Osteoblast (primary cell): ENCODE measurements at regions not wholly inside any gene's neighbourhood (a gene's known extent, or its start where the extent isn't known, plus 50 kb on each side); places are given as distances from the start of the nearest gene placed in this dataset.
"Not testable (repeated sequence)": the region's sequence is repeated elsewhere in the genome, so short reads cannot be mapped to it uniquely, and the experiment has no call there.

Source experiments
- DNase-seq: peaks from one replicate; pipeline ENCODE4 v3.0.0; 2011; ENCODE audit warnings: low spot score, mixed read lengths; ENCODE audit not compliant: insufficient read length; ENCODE audit errors: missing footprints
- H2AFZ ChIP-seq: 2 replicates; pipeline ENCODE4 v1.6.0; 2011; ENCODE audit warnings: mild to moderate bottlenecking, low read length
- H3K27ac ChIP-seq: 2 replicates; pipeline ENCODE4 v1.5.1; 2011; ENCODE audit warnings: mild to moderate bottlenecking, low read depth, low read length, moderate library complexity
- H3K27me3 ChIP-seq: 2 replicates; pipeline ENCODE4 v1.6.0; 2012; ENCODE audit warnings: mild to moderate bottlenecking, control low read depth, inconsistent platforms, low read length, moderate library complexity; ENCODE audit not compliant: insufficient read depth
- H3K36me3 ChIP-seq: 2 replicates; pipeline ENCODE4 v1.5.1; 2011; ENCODE audit warnings: mild to moderate bottlenecking, low read length, control low read depth, moderate library complexity; ENCODE audit not compliant: insufficient read depth
- H3K4me1 ChIP-seq: 2 replicates; pipeline ENCODE4 v1.5.1; 2011; ENCODE audit warnings: mild to moderate bottlenecking, low read length, control low read depth, moderate library complexity; ENCODE audit not compliant: insufficient read depth
- H3K4me2 ChIP-seq: 2 replicates; pipeline ENCODE4 v1.6.0; 2011; ENCODE audit warnings: mild to moderate bottlenecking, low read length; ENCODE audit not compliant: insufficient read depth
- H3K4me3 ChIP-seq: fragments of 200-600 bp; sonication (generic); 3 replicates; pipeline ENCODE4 v1.5.1; 2012; ENCODE audit warnings: mild to moderate bottlenecking, low read length, inconsistent platforms; ENCODE audit not compliant: insufficient read depth
- H3K79me2 ChIP-seq: 2 replicates; pipeline ENCODE4 v1.6.0; 2012; ENCODE audit warnings: mild to moderate bottlenecking, low read length, control low read depth, inconsistent platforms; ENCODE audit not compliant: insufficient read depth
- H3K9me3 ChIP-seq: 2 replicates; pipeline ENCODE4 v1.5.1; 2011; ENCODE audit warnings: low read depth, low read length, control low read depth
- H4K20me1 ChIP-seq: 2 replicates; pipeline ENCODE4 v1.6.0; 2012; ENCODE audit warnings: mild to moderate bottlenecking, low read length, control low read depth; ENCODE audit not compliant: insufficient read depth
- TF ChIP-seq, protein P1 (sequence below): IDR thresholded peaks from 2 replicates; pipeline ENCODE4 v1.5.1; 2011; ENCODE audit warnings: mild to moderate bottlenecking, low read depth, low read length, moderate library complexity; ENCODE audit errors: extremely low read depth

DNA sequence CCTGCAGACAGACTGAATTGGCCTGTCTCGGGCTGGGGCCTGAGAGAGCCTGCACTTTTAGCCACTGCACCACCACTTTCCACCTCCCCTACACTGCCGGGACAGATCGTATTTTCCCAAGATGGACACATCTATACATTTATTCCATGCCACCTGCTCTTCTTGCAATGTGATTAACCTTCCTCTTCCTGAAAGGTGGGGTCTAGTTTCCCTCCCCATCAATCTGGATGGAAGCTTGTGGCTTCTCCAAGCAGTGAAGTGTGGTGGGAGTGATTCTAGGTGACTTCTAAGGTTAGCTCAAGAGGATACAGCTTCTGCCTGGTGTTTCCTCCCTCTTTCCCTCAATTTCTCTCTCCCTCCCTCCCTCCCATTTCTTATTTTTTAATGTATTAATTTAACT is 143.7 kb downstream of the GPCPD1 start:
- Histone ChIP-seq H3K27me3 (no peaks in the 10 kb centered on the region), H3K79me2 (no peaks in the 10 kb centered on the region), H2AFZ (no peak overlapping the region), H3K4me1 (no peaks in the 10 kb centered on the region), H3K4me3 (no peak overlapping the region), H3K9me3 (no peaks in the 10 kb centered on the region), H3K27ac (no peak overlapping the region), H3K36me3 (no peaks in the 10 kb centered on the region), H4K20me1 (no peaks in the 10 kb centered on the region), H3K4me2 (no peak overlapping the region)
- DNase-seq, result no peak
- TF ChIP-seq, protein P1, sequence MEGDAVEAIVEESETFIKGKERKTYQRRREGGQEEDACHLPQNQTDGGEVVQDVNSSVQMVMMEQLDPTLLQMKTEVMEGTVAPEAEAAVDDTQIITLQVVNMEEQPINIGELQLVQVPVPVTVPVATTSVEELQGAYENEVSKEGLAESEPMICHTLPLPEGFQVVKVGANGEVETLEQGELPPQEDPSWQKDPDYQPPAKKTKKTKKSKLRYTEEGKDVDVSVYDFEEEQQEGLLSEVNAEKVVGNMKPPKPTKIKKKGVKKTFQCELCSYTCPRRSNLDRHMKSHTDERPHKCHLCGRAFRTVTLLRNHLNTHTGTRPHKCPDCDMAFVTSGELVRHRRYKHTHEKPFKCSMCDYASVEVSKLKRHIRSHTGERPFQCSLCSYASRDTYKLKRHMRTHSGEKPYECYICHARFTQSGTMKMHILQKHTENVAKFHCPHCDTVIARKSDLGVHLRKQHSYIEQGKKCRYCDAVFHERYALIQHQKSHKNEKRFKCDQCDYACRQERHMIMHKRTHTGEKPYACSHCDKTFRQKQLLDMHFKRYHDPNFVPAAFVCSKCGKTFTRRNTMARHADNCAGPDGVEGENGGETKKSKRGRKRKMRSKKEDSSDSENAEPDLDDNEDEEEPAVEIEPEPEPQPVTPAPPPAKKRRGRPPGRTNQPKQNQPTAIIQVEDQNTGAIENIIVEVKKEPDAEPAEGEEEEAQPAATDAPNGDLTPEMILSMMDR, result no peak

DNA sequence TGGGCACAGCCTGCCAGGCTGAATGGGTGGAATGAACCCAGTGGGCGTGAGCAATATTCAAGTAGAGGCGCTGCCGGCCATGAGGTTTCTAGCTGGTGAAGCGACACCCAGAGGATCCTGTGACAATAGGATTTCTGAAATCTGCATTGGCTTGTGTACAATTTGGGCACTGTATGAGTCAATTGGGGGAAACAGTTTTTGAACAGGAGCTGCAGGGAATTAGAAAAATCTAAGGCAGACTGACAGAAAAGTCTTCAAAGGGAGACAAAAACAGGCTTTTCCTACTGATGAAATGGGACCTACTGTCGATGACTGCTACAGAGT is 145.2 kb downstream of the GPCPD1 start:
- Histone ChIP-seq H3K36me3 (no peaks in the 10 kb centered on the region), H3K79me2 (no peaks in the 10 kb centered on the region), H3K9me3 (no peaks in the 10 kb centered on the region), H3K27ac (no peak overlapping the region), H3K4me1 (no peaks in the 10 kb centered on the region), H3K4me3 (no peak overlapping the region), H3K4me2 (no peak overlapping the region), H4K20me1 (no peaks in the 10 kb centered on the region), H2AFZ (no peak overlapping the region), H3K27me3 (no peaks in the 10 kb centered on the region)
- DNase-seq, result no peak
- TF ChIP-seq, protein P1, result no peak

DNA sequence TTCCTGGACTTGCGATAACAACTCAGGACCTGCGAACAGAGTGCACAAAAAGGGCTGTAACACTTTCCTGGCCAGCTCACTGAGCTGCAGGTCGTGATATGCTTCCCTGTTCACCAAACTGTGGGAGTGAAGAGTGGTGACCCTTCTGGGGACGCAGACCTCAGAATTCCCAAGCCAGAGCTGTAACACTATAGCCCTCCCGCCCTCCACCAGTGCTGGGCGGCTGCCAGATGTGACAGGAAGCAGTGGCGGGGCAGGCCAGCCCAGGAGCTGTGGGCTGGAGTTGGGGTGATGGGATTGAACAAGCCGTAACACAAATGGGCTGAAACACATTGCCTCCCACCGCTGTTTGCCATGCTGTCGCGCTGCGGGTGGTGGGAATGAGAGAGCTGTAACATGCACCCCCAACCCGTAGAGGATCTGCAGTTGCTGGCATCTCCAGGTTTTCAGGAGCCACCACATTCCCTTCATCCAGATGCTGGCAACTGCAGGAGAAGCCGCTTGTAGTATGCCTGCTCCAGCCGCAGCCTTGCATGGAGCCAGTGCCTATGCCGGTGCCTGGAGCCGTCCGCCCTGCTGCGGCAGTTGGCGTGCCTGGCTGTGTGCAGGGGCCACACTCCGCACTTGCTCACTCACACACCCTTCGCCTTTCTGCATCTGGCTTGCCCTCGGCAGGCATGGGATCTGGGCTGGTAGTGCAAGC is 145.8 kb downstream of the GPCPD1 start:
- H3K9me3 ChIP-seq, result no peaks in the 10 kb centered on the region
- no peaks in the 10 kb centered on the region for H3K27me3 ChIP-seq
- no peaks in the 10 kb centered on the region for H3K4me1 ChIP-seq
- no peak for DNase-seq
- no peaks in the 10 kb centered on the region for H4K20me1 ChIP-seq
- no peak overlapping the region for H2AFZ ChIP-seq
- no peak overlapping the region for H3K4me3 ChIP-seq
- H3K79me2 ChIP-seq, result no peaks in the 10 kb centered on the region
- H3K36me3 ChIP-seq, result no peaks in the 10 kb centered on the region
- TF ChIP-seq, protein P1, result no peak
- H3K4me2 ChIP-seq, result no peak overlapping the region
- no peak overlapping the region for H3K27ac ChIP-seq

DNA sequence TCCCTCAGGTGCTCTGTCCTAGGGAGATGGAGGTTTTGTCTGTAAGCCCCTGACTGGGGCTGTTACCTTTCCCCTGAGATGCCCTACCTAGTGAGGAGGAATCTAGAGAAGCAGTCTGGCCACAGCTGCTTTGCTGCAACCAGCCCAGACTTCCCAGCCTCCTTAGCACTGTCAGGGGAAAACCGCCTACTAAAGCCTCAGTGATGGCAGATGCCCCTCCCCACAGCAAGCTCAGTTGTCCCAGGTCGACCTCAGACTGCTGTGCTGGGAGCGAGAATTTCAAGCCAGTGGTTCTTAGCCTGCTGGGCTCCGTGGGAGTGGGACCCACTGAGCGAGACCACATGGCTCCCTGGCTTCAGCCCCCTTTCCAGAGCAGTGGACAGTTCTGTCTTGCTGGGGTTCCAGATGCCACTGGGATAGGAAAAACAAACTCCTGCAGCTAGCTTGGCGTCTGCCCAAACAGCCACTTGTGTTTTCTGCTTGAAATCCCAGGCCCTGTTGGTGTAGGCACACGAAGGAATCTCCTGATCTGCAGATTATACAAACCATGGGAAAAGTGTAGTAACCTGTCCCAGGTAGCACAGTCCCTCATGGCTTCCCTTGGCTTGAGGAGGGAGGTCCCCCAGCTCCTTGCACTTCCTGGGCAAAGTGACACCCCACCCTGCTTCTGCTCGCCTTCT is 146.4 kb upstream of the PROKR2 start:
- no peaks in the 10 kb centered on the region for H3K27me3 ChIP-seq

DNA sequence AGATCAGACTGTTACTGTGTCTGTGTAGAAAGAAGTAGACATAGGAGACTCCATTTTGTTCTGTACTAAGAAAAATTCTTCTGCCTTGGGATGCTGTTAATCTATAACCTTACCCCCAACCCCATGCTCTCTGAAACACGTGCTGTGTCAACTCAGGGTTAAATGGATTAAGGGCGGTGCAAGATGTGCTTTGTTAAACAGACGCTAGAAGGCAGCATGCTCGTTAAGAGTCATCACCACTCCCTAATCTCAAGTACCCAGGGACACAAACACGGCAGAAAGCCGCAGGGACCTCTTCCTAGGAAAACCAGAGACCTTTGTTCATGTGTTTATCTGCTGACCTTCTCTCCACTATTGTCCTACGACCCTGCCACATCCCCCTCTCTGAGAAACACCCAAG is 137.0 kb upstream of the PROKR2 start:
- DNase-seq, H3K36me3 ChIP-seq, H3K79me2 ChIP-seq, H2AFZ ChIP-seq, H3K4me1 ChIP-seq, H3K9me3 ChIP-seq, H3K4me3 ChIP-seq, H3K4me2 ChIP-seq, H4K20me1 ChIP-seq, H3K27me3 ChIP-seq, H3K27ac ChIP-seq: not testable (repeated sequence)

More for the DNA sequence above, 146.4 kb upstream of the PROKR2 start:
- H3K4me1 ChIP-seq, result no peaks in the 10 kb centered on the region
- TF ChIP-seq, protein P1, result no peak
- H2AFZ ChIP-seq, result no peak overlapping the region
- DNase-seq, result no peak
- H4K20me1 ChIP-seq, result no peaks in the 10 kb centered on the region
- no peak overlapping the region for H3K4me2 ChIP-seq
- H3K36me3 ChIP-seq, result no peaks in the 10 kb centered on the region
- H3K27ac ChIP-seq, result no peak overlapping the region
- H3K9me3 ChIP-seq, result no peaks in the 10 kb centered on the region
- no peak overlapping the region for H3K4me3 ChIP-seq
- H3K79me2 ChIP-seq, result no peaks in the 10 kb centered on the region

DNA sequence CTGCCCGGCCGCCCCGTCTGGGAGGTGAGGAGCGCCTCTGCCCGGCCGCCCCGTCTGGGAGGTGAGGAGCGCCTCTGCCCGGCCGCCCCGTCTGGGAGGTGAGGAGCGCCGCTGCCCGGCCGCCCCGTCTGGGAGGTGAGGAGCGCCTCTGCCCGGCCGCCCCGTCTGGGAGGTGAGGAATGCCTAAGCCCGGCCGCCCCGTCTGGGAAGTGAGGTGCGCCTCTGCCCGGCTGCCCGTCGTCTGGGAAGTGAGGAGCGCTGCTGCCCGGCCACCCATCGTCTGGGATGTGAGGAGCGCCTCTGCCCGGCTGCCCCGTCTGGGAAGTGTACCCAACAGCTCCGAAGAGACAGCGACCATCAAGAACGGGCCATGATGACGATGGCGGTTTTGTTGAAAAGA is 136.6 kb upstream of the PROKR2 start:
- H3K4me2 ChIP-seq, H4K20me1 ChIP-seq, H3K36me3 ChIP-seq, DNase-seq, H2AFZ ChIP-seq, H3K27ac ChIP-seq, H3K79me2 ChIP-seq, H3K4me3 ChIP-seq, H3K27me3 ChIP-seq, H3K4me1 ChIP-seq, H3K9me3 ChIP-seq: not testable (repeated sequence)
